GM18505 (cell line): ENCODE measurements at regions not wholly inside any gene's neighbourhood (a gene's known extent, or its start where the extent isn't known, plus 50 kb on each side); places are given as distances from the start of the nearest gene placed in this dataset.

Experiments
- ATAC-seq: cut with Tn5 transposase; IDR thresholded peaks from one replicate; pipeline ENCODE4 v1.9.1; 2021; ENCODE audit not compliant: unreplicated experiment
- POLR2A ChIP-seq: IDR thresholded peaks from 4 replicates; pipeline ENCODE4 v1.6.1; 2011; ENCODE audit warnings: borderline replicate concordance; ENCODE audit not compliant: insufficient read depth, insufficient read length; ENCODE audit errors: extremely low read depth

- ATAC-seq: no peak
- no peak for TF ChIP-seq POLR2A
These were observed 232.5 kb upstream of the ZP4 start for GRCh38 chr1:238123201-238123600.

- no peak for TF ChIP-seq POLR2A
- ATAC-seq: no peak
These were observed 229.1 kb upstream of the ZP4 start for GRCh38 chr1:238119861-238120260.

GRCh38 chr1:238119060-238119459 lies 228.3 kb upstream of the ZP4 start:
- ATAC-seq: no peak
- TF ChIP-seq POLR2A: no peak

- TF ChIP-seq POLR2A: no peak
- no peak for ATAC-seq
These were observed 225.1 kb upstream of the ZP4 start for GRCh38 chr1:238115852-238116251.

- ATAC-seq: no peak
- TF ChIP-seq POLR2A: no peak
These were observed 222.4 kb upstream of the ZP4 start for GRCh38 chr1:238112952-238113621.

- ATAC-seq: no peak
These were observed 220.8 kb upstream of the ZP4 start for GRCh38 chr1:238111516-238111915.

GRCh38 chr1:238111081-238111480 lies 220.4 kb upstream of the ZP4 start:
- TF ChIP-seq POLR2A: no peak
- no peak for ATAC-seq

More at GRCh38 chr1:238111516-238111915, 220.8 kb upstream of the ZP4 start:
- TF ChIP-seq POLR2A: no peak

GRCh38 chr1:238108417-238108816 lies 217.7 kb upstream of the ZP4 start:
- no peak for TF ChIP-seq POLR2A
- ATAC-seq: no peak

GRCh38 chr1:238107322-238107721 lies 216.6 kb upstream of the ZP4 start:
- no peak for ATAC-seq
- no peak for TF ChIP-seq POLR2A

GRCh38 chr1:238104752-238105151 lies 214.0 kb upstream of the ZP4 start:
- ATAC-seq: no peak
- no peak for TF ChIP-seq POLR2A

- TF ChIP-seq POLR2A: no peak
- no peak for ATAC-seq
These were observed 211.2 kb upstream of the ZP4 start for GRCh38 chr1:238101923-238102322.

GRCh38 chr1:238099871-238100270 lies 209.1 kb upstream of the ZP4 start:
- TF ChIP-seq POLR2A: no peak
- ATAC-seq: no peak

GRCh38 chr1:238089615-238090014 lies 198.9 kb upstream of the ZP4 start:
- no peak for ATAC-seq
- no peak for TF ChIP-seq POLR2A

GRCh38 chr1:238088560-238089290 lies 198.0 kb upstream of the ZP4 start:
- ATAC-seq: no peak
- no peak for TF ChIP-seq POLR2A
